GM21576 (cell line): ENCODE measurements at regions not wholly inside any gene's neighbourhood (a gene's known extent, or its start where the extent isn't known, plus 50 kb on each side); places are given as distances from the start of the nearest gene placed in this dataset.

Experiments
- ATAC-seq: cut with Tn5 transposase; IDR thresholded peaks from one replicate; pipeline ENCODE4 v1.9.1; 2021; ENCODE audit warnings: mild to moderate bottlenecking, moderate library complexity; ENCODE audit not compliant: unreplicated experiment

- no peak for ATAC-seq
These were observed 100.3 kb upstream of the CADPS start for GRCh38 chr3:62975566-62975965.

- ATAC-seq, result no peak
These were observed 106.7 kb upstream of the CADPS start for GRCh38 chr3:62981962-62982361.

GRCh38 chr3:62982795-62983455 is 107.7 kb upstream of the CADPS start:
- no peak for ATAC-seq

GRCh38 chr3:62986061-62986460 is 110.8 kb upstream of the CADPS start:
- ATAC-seq, result no peak

- ATAC-seq, result no peak
These were observed 112.5 kb upstream of the CADPS start for GRCh38 chr3:62987721-62988120.

- no peak for ATAC-seq
These were observed 115.6 kb upstream of the CADPS start for GRCh38 chr3:62990704-62991413.

- no peak for ATAC-seq
These were observed 117.3 kb upstream of the CADPS start for GRCh38 chr3:62992520-62992919.

- no peak for ATAC-seq
These were observed 119.9 kb upstream of the CADPS start for GRCh38 chr3:62995119-62995518.

GRCh38 chr3:62995530-62995929 is 120.3 kb upstream of the CADPS start:
- ATAC-seq, result no peak

GRCh38 chr3:62997369-62997768 is 122.2 kb upstream of the CADPS start:
- ATAC-seq, result no peak

GRCh38 chr3:62999158-62999557 is 123.9 kb upstream of the CADPS start:
- no peak for ATAC-seq

GRCh38 chr3:62999791-63000190 is 124.6 kb upstream of the CADPS start:
- no peak for ATAC-seq

GRCh38 chr3:63004448-63004847 is 129.2 kb upstream of the CADPS start:
- ATAC-seq, result no peak

GRCh38 chr3:63015614-63016309 is 140.5 kb upstream of the CADPS start:
- no peak for ATAC-seq

- no peak for ATAC-seq
These were observed 146.9 kb upstream of the CADPS start for GRCh38 chr3:63022114-63022513.

GRCh38 chr3:63026722-63027121 is 151.5 kb upstream of the CADPS start:
- no peak for ATAC-seq

- ATAC-seq, result no peak
These were observed 154.1 kb upstream of the CADPS start for GRCh38 chr3:63029326-63029725.

GRCh38 chr3:63029921-63030320 is 154.7 kb upstream of the CADPS start:
- no peak for ATAC-seq

- ATAC-seq, result no peak
These were observed 155.4 kb upstream of the CADPS start for GRCh38 chr3:63030666-63031065.

GRCh38 chr3:63032881-63033280 is 157.7 kb upstream of the CADPS start:
- ATAC-seq, result no peak

- no peak for ATAC-seq
These were observed 158.9 kb upstream of the CADPS start for GRCh38 chr3:63034101-63034500.

- no peak for ATAC-seq
These were observed 161.9 kb upstream of the CADPS start for GRCh38 chr3:63037116-63037515.
